SK-MEL-5 (cell line): ENCODE measurements at regions not wholly inside any gene's neighbourhood (a gene's known extent, or its start where the extent isn't known, plus 50 kb on each side); places are given as distances from the start of the nearest gene placed in this dataset.
"Not testable (repeated sequence)": the region's sequence is repeated elsewhere in the genome, so short reads cannot be mapped to it uniquely, and the experiment has no call there.

Experiments used
- DNase-seq: peaks from one replicate; pipeline ENCODE4 v3.0.0-alpha.2; 2016; ENCODE audit warnings: low read depth, low spot score
- in situ Hi-C: cut with HindIII; loops from 2 replicates; pipeline ENCODE4 v1.10.0; 2016; ENCODE audit warnings: low sequenced_read_pairs, high pct_unique_total_duplicates, low pct_unique_long_range_greater_than_20kb

DNA sequence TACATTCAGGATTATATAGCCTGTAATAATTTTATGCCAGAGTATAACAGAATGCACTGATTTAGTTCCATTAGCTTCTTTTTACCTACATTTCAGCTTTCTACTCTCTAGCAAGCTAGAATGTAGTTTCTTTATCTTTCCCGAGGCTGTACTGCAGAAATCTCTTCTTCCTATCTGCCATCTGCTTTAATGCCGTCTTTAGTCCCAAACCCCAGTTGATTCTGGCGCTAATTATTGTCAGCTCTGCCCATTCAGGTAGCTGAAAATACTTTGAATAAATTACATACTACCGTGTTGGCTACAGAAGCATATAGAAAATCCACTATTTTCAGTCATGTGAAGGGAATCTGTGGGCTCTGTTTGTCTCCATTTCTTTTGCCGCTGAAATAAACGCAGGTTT is 706.7 kb downstream of the NTRK3 start:
- in situ Hi-C loops, result no loop called here
- DNase-seq, result no peak

DNA sequence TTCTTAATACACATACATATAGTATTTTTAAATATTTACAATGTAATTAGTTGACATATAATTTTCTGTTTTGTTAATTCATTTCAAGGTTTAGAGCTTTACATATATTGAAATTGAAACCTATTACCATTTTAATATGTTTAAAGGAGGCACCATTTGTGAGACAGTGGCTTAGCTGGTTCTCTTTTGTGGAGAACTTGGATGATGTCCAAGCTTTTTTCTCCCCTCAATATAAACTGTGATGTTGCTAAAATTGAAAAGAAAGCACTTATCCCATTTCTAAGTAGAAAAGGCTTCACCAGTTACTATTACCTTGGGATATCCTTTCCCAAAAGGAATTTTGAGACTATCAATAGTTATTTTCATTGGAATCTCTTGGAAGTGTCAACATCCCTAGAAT is 707.2 kb downstream of the NTRK3 start:
- no peak for DNase-seq
- in situ Hi-C loops, result no loop called here

DNA sequence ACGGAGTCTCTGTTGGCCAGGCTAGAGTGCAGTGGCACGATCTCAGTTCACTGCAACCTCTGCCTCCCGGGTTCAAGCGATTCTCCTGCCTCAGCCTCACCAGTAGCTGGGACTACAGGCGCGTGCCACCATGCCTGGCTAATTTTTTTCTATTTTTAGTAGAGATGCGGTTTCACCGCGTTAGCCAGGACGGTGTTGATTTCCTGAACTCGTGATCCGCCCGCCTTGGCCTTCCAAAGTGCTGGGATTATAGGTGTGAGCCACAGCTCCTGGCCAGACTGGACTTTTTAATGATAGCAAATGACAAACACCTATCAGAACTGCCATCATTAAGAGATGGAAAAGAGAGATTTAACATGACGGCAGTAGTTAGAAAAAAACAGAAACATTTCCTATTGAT is 707.9 kb downstream of the NTRK3 start:
- DNase-seq, in situ Hi-C loops: not testable (repeated sequence)

DNA sequence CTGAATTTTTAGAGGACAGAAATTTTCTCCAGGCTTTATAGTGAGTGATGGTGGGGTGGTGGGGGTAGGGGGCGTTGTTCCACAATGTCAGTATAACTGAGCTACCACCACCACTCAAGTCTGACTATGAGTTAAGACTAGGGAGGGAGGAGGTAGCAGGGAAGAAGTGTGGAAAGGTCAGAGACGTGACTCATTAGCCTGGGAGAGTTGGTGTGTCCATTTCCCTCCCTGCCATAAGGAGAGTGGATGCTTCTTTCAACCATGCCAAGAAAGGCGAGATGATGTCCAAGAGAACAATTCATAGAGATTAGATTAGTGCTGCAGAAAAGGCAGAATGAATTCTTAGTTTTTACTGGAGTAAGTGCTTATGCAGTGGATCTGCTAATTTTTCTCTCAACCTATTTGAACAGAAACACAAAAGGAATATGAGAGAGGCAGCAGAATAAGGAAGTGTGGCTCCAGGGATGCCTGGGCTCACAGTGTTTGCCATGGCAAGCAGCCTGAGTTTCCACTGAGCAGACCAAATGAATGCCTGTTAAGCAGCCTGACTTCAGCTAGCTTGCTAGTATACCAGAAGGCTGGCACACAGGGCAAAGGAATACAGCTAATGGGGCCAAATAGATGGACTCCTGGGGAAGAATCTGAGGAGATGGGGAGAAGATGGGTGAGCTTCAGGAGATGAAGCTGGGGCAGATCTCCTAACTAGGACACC is 708.9 kb downstream of the NTRK3 start:
- in situ Hi-C loops, result no loop called here
- DNase-seq, result no peak

DNA sequence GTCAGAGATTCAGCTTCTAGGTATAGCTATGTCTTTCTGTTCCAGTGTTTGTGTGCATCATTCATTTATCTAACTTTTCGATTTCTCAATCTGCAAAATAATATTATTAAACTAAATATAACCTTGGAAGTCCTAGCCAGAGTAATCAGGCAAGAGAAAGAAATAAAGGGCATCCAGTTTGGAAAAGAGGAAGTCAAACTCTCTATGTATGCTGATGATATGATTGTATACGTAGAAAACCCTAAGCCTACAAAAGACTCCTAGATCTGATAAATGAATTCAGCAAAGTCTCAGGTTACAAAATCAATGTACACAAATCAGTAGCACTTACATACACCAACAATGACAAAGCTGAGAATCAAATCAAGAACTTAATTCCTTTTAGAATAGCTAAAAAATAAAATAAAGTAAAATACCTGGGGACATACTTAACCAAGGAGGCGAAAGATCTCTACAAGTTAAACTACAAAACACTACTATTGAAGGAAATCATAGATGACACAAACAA is 718.2 kb downstream of the NTRK3 start:
- in situ Hi-C loops, result no loop called here
- no peak for DNase-seq

DNA sequence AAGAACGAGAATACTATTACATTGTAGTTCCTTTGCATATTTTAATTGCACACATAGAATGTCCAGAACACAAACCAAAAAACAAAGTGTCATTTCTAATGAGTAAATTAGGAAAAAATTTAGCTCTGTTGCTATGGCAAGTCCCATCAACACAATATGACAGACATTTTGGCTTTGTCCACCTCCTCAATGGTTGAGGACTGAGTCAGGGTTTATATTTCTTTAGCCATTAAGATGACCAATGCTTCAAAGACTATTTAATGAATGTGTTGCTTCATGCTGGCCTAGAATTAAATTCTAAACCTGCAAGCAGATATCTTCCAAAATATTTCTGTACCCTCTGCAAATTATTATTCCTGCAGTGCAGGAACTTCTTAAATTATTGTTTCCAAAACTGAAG is 719.2 kb downstream of the NTRK3 start:
- no peak for DNase-seq
- in situ Hi-C loops, result no loop called here

DNA sequence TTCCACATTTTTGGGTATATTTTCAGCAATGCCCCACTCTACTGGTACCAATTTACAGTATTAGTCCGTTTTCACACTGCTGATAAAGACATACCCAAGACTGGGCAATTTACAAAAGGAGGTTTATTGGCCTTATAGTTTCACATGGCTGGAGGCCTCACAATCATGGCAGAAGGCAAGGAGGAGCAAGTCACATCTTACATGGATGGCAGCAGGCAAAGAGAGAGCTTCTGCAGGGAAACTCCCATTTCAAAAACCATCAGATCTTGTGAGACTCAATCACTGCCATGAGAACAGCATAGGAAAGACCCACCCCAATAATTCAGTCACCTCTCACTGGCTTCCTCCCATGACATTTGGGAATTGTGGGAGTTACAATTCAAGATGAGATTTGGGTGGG is 722.9 kb downstream of the NTRK3 start:
- in situ Hi-C loops, DNase-seq: not testable (repeated sequence)

DNA sequence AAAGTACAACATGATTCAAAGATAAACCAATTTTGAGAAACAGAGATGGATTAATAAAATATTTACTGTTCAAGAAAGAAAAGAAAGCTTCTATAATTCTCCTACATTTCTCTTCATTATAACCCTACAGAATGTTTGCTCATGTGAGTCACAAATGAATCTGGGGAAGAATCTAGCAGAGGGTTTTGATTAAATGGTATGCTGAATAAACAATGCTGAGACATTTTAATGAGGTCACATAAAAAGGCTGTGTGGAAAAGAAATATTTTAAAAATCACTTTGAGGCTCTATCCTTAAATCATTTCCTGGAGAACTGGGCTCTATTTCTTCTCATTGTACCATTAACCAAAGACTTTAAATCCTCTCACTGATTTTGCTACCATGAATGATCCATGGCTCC is 727.7 kb downstream of the NTRK3 start:
- DNase-seq, result no peak
- in situ Hi-C loops, result no loop called here

DNA sequence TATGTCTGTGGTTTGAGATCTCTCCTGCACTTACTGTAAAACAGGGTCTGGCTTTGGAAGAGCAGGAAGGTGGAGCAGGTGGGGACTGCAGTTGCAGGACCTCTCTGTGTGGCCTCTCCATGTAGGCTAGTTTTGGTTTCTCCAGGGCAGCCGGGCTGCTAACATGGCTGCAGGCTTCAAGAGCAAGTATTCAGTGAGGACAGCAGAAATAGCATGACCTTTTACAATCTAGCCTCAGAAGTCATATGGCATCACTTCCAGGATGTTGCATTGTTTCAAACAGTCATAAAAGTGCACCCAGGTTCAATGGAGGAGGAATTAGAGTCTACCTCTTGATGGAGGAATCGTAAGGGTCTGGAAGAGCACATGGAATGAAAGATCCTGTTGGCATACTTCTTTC is 728.7 kb downstream of the NTRK3 start:
- in situ Hi-C loops, result no loop called here
- no peak for DNase-seq

DNA sequence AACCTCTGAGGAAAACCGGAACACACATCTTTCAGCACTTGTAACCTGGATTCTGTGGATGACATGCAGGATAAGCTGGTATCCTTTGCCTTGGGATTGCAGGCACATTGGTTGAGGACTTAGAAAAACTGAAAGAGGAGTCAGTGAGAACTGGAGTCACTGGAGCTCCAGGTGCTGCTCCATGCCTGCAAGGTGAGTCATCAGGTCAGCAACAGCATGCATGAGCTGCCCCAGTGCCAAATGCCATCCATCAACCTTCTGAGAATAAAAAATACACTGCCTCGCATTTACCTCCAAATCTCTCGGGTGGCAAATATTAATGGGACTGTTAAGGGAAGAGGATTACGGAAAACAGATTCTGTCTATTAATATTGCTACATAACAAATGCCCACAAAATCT is 729.1 kb downstream of the NTRK3 start:
- no peak for DNase-seq
- in situ Hi-C loops, result no loop called here

DNA sequence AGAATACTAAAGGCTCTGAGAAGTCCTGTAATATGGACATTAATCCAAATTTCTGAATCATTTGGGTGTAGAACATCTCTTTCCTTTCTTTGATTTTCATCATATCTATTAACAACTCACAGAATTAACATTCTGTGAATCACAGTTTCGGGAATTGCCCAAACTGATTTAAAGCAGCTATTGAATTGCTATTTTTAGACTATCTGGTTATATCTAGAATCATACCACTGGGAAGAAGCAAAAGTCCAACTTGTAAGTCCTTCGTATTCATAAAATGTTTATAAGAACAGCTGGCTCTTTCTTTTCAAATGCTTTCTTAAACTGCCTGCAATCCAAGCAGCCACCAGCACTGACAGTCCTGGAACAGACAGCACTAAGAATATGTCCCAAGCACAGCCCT is 733.0 kb downstream of the NTRK3 start:
- no peak for DNase-seq
- in situ Hi-C loops, result no loop called here

DNA sequence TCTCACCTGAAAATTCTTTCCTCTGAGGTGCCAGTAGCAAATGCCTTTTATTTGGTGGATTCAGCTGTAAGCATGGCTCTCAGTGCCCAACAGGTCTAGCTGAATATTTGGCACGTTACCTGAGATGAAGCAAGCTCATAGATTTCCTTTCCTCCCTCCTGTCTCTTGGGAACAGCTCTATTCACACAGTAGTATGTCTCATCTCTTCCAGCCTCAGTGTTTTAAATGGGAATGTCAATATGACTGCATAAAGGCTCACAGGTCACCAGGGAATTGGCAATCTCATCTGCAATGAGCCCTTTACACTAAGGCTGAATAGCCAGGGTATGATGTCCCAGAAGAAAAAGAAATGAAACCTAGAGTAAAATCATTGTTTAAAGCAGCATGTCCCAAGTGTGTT is 733.5 kb downstream of the NTRK3 start:
- in situ Hi-C loops, result no loop called here
- DNase-seq, result no peak

DNA sequence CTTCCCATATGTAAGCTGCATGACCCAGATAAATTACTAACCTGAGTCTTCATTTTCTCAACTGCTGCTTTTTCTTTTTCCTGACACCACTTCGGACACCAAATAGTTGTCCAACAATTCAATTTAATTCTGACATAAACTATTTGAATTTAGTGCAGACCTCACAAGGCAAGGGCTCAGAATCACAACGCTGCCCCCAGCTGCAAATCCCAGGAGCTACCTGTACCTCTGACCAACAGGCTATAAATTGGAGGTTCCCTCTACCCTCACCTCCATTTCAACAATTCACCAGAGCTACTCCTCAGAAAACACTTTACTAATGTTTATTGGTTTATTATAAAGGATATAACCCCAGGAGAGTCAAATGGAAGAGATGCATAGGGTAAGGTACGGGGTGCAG is 737.6 kb downstream of the NTRK3 start:
- DNase-seq, result no peak
- in situ Hi-C loops, result no loop called here

DNA sequence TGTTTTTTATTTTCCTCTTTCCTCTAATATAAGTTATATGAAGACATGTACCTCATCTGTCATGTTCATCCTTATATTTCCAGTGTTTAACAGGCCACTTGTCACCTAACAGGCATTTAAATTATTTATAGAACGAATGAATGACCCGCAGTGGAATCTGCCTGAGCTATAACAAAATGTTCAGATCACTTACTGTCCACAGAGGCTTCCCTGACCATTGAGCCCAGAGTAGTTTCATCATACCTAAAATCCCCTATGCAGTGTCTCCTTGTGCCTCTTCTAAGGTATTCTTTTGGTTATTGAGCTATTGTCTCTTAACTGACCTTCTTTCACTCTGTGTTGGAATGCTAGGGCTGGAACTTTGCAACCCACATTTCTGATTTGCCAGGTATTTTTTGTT is 748.5 kb downstream of the NTRK3 start:
- DNase-seq, result no peak
- in situ Hi-C loops, result no loop called here

DNA sequence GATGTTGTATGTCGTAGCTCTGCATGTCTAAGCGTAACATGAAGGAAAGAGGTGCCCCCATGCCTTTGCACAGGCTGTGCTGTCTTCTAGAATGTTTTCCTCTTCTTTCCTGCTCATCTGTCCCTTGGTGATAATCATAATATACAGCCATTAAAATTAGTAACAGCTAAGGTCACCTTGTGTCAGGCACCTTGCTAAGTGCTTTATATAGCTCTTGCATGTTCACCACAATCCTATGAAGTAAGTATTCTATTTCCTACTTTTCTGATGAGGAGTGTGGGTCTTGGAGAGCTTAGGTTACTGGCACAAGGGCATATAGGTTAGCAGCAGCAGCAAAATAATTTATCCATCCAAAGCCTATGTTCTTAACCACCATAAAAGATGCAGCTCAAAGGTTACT is 754.4 kb downstream of the NTRK3 start:
- no peak for DNase-seq
- in situ Hi-C loops, result no loop called here

DNA sequence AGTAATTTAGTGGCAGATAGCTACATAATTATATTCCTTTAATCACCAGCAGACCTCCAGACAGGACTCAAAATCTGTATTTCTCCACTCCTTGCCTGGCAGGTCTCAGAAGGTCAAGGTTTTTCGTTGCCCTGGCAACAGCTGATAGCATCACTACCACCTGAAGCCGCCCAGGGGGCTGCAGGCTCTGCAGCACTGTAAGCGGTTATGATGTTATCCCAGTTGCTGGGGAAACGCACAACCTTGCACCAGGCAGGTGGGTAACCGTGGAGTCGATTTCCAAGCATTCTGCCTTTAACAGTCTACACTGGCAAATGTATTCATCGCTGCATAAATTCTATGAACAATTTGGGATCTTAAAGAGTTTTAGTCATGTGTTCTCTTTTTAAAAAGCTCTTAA is 756.3 kb downstream of the NTRK3 start:
- in situ Hi-C loops, result no loop called here
- DNase-seq, result no peak

DNA sequence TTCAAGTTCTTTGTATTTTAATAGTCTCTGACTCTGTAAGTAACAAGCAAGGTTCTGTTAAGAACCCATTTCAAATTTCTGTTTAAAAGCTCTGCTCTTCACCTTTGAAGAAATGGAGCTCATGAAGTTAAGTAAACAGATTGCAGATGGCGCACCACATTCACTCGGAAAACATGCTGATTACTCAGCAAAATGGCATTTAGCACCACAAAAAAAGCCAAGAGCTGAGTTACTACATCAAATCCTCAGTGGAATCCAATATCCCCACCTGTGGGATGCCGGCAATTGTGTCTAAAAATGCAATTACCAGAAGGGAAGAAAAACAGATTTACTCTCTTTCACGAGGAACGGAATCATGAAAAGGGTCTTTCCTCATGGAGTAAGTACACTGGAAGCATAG is 758.0 kb downstream of the NTRK3 start:
- DNase-seq, result no peak
- in situ Hi-C loops, result no loop called here

DNA sequence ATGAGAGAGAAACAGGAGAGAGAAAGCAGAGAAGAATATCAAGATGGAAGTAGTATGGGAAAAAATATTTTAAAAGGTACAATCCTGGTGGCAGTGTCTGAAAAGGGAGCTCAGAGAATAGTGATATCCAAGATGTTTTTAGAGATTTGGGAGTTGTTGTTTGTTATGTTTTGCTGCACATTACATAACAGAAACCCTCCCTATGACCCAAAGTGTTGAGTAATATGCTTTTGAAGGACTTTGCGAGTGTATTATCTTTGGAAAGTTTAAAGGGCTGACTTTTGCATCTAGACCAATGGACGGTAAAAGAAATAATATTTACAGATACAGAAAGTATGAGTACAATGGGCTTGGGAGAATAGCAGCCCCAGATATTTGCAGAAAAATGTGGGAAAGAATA is 759.7 kb downstream of the NTRK3 start:
- in situ Hi-C loops, result no loop called here
- DNase-seq, result no peak

DNA sequence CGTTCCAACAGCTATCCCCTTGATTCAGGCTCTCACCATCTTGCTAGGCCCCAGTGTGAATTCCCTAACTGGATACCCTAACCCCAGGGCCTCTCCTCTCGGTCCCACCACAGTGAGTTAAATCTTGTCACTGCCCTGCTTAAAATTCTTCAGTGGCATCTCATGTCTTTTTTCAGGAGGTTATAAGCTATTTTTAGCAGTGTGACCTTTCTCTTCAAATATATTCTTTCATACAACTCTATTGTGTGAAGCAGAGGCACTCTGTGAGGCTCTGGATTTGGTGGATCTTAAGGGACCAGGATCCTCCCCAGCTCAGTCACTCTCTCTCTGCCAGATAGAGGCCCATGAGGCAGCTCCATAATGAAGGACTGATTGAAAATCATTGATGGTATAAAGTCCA is 760.4 kb downstream of the NTRK3 start:
- DNase-seq, result no peak

DNA sequence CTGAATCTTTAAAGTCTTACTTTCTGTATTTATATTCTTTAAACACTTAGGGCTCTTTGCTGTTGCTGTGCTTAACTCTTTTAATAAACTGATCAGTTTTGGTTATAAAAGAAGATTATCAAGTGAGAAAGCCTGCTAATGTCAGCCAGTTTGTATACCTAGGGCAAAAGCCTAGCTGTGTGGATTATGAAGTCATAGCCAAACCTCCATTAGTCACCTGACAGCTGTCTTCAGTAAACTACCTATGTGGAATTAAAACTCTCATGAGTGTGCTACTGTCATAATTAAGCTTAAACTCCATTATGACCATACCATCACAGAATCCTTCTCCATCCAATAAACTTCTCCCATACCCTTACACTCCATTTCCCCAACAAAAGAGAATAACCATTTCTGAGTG is 762.7 kb downstream of the NTRK3 start:
- DNase-seq, result no peak
- in situ Hi-C loops, result no loop called here

More for the DNA sequence above, 760.4 kb downstream of the NTRK3 start:
- in situ Hi-C loops, result no loop called here
